Liver (tissue), 8 donors: ENCODE measurements at regions not wholly inside any gene's neighbourhood (a gene's known extent, or its start where the extent isn't known, plus 50 kb on each side); places are given as distances from the start of the nearest gene placed in this dataset.

Experiments used
- DNase-seq: peaks from one replicate; pipeline ENCODE4 v3.0.0-alpha.2; 2017; ENCODE audit warnings: low spot score
- H3K27ac ChIP-seq, 2 donors: one replicate each; pipeline ENCODE4 v1.7.0; 2013; ENCODE audit warnings: inconsistent platforms in 2 of 2, low read length in 2 of 2, control low read depth in 1 of 2, low read depth in 1 of 2, mild to moderate bottlenecking in 1 of 2
- H3K27me3 ChIP-seq, 4 donors: one replicate each; pipeline versions ENCODE4 v1.6.1 to v1.7.0; 2013; ENCODE audit warnings: low read length in 3 of 4, inconsistent platforms in 1 of 4, mild to moderate bottlenecking in 1 of 4, moderate library complexity in 1 of 4; ENCODE audit not compliant: control insufficient read depth in 4 of 4, insufficient read depth in 4 of 4
- H3K36me3 ChIP-seq, 4 donors: one replicate each; pipeline versions ENCODE4 v1.6.1 to v1.7.0; 2013; ENCODE audit warnings: low read length in 3 of 4, mild to moderate bottlenecking in 3 of 4, low read depth in 1 of 4, moderate library complexity in 1 of 4; ENCODE audit not compliant: control insufficient read depth in 4 of 4, insufficient read depth in 3 of 4
- H3K4me1 ChIP-seq, 4 donors: one replicate each; pipeline versions ENCODE4 v1.6.1 to v1.7.0; 2013; ENCODE audit warnings: low read length in 3 of 4, mild to moderate bottlenecking in 3 of 4, moderate library complexity in 1 of 4; ENCODE audit not compliant: control insufficient read depth in 4 of 4, insufficient read depth in 4 of 4
- H3K4me3 ChIP-seq, 3 donors: one replicate each; pipeline versions ENCODE4 v1.6.1 to v1.7.0; 2013; ENCODE audit warnings: low read length in 3 of 3, control low read depth in 1 of 3, low read depth in 1 of 3, mild to moderate bottlenecking in 1 of 3
- H3K9ac ChIP-seq, 2 donors: one replicate each; pipeline ENCODE4 v1.7.0; 2013; ENCODE audit warnings: low read length in 2 of 2, mild to moderate bottlenecking in 2 of 2, moderate library complexity in 2 of 2, control low read depth in 1 of 2, low read depth in 1 of 2
- H3K9me3 ChIP-seq, 4 donors: one replicate each; pipeline versions ENCODE4 v1.6.1 to v1.7.0; 2013; ENCODE audit warnings: low read length in 3 of 4; ENCODE audit not compliant: control insufficient read depth in 4 of 4
- CTCF ChIP-seq: fragments of 150-350 bp; IDR thresholded peaks from 2 replicates; pipeline ENCODE4 v1.5.1; 2017; ENCODE audit warnings: improper control_type of control experiment, low read depth, low read length; ENCODE audit not compliant: missing input control
- EGR1 ChIP-seq, 2 donors: IDR thresholded peaks; 2 replicates each; pipeline ENCODE4 v1.6.1; 2016 to 2018; ENCODE audit warnings: antibody characterized with exemption in 2 of 2, low read depth in 2 of 2
- FOXA1 ChIP-seq: IDR thresholded peaks from 2 replicates; pipeline ENCODE4 v1.6.1; 2016; ENCODE audit warnings: antibody characterized with exemption
- FOXA2 ChIP-seq: IDR thresholded peaks from 2 replicates; pipeline ENCODE4 v1.6.1; 2016; ENCODE audit warnings: antibody characterized with exemption
- GABPA ChIP-seq, 2 donors: IDR thresholded peaks in 1 of 2; conservative IDR thresholded peaks in 1 of 2; 2 replicates each; pipeline ENCODE4 v1.6.1; 2016; ENCODE audit warnings: antibody characterized with exemption in 2 of 2, mild to moderate bottlenecking in 1 of 2, moderate library complexity in 1 of 2
- HNF4A ChIP-seq, 2 donors: conservative IDR thresholded peaks; 2 replicates each; pipeline ENCODE4 v1.6.1; 2016; ENCODE audit warnings: antibody characterized with exemption in 2 of 2, mild to moderate bottlenecking in 2 of 2
- HNF4G ChIP-seq: IDR thresholded peaks from 2 replicates; pipeline ENCODE4 v1.6.1; 2016; ENCODE audit warnings: antibody characterized with exemption
- JUND ChIP-seq, 2 donors: IDR thresholded peaks; 2 replicates each; pipeline ENCODE4 v1.6.1; 2016; ENCODE audit warnings: antibody characterized with exemption in 2 of 2
- NR2F2 ChIP-seq: IDR thresholded peaks from 2 replicates; pipeline ENCODE4 v1.6.1; 2016; ENCODE audit warnings: antibody characterized with exemption
- RAD21 ChIP-seq, 2 donors: IDR thresholded peaks; 2 replicates each; pipeline ENCODE4 v1.6.1; 2016; ENCODE audit warnings: antibody characterized with exemption in 2 of 2, mild to moderate bottlenecking in 2 of 2
- REST ChIP-seq: IDR thresholded peaks from 2 replicates; pipeline ENCODE4 v1.6.1; 2016; ENCODE audit warnings: antibody characterized with exemption, mild to moderate bottlenecking
- RXRA ChIP-seq, 2 donors: IDR thresholded peaks; 2 replicates each; pipeline ENCODE4 v1.6.1; 2017 to 2018; ENCODE audit warnings: antibody characterized with exemption in 2 of 2, mild to moderate bottlenecking in 1 of 2
- SP1 ChIP-seq: IDR thresholded peaks from 2 replicates; pipeline ENCODE4 v1.6.1; 2018; ENCODE audit warnings: antibody characterized with exemption, mild to moderate bottlenecking
- TAF1 ChIP-seq: conservative IDR thresholded peaks from 2 replicates; pipeline ENCODE4 v1.6.1; 2016; ENCODE audit warnings: antibody characterized with exemption, mild to moderate bottlenecking
- YY1 ChIP-seq: IDR thresholded peaks from 2 replicates; pipeline ENCODE4 v1.6.1; 2016; ENCODE audit warnings: antibody characterized with exemption, mild to moderate bottlenecking
- WGBS: extraction: QIAGEN DNeasy Blood & Tissue Kit; methylation state at CpG from one replicate; pipeline ENCODE4 v1.1.7; 2013; 5-methylcytosine and 5-hydroxymethylcytosine counted together
- TF ChIP-seq, protein P1 (sequence below): IDR thresholded peaks from 2 replicates; pipeline ENCODE4 v1.6.1; 2016; ENCODE audit warnings: antibody characterized with exemption
- TF ChIP-seq, protein P2 (sequence below): IDR thresholded peaks from 2 replicates; pipeline ENCODE4 v1.6.1; 2016; ENCODE audit warnings: antibody characterized with exemption
- TF ChIP-seq, protein P3 (sequence below): IDR thresholded peaks from 2 replicates; pipeline ENCODE4 v1.6.1; 2016; ENCODE audit warnings: antibody characterized with exemption
- donor health status: healthy.
- donor health status: healthy.
- donor health status: healthy.
- donor health status: healthy.
- donor health status: healthy.

GRCh38 chr10:121154846-121155245, 303.7 kb downstream of the WDR11 start (continued):
- no peak for TF ChIP-seq REST
- TF ChIP-seq FOXA1: no peak
- no peak for TF ChIP-seq TAF1
- TF ChIP-seq RXRA (IDR thresholded peaks at IDR 0.05): no peak
- TF ChIP-seq YY1: no peak

- Histone ChIP-seq H3K9me3 (peaks cover 0 to 2% (median 0%) of the 10 kb centered on the region in 4 donors), H3K9ac (no peak overlapping the region), H3K4me3 (no peak overlapping the region), H3K27ac (no peak overlapping the region), H3K27me3 (no peaks in the 10 kb centered on the region), H3K4me1 (peaks cover 0 to 10% (median 8%) of the 10 kb centered on the region in 4 donors), H3K36me3 (no peaks in the 10 kb centered on the region)
- TF ChIP-seq CTCF: no peak
- peak; percentile 34 to 53 for TF ChIP-seq RAD21 (IDR thresholded peaks at IDR 0.05)
- peak in 1 of 2 donors; percentile 48 for TF ChIP-seq RXRA (IDR thresholded peaks at IDR 0.05)
- peak; percentile 54 for TF ChIP-seq HNF4G
- no peak for TF ChIP-seq NR2F2
- TF ChIP-seq, protein P1, sequence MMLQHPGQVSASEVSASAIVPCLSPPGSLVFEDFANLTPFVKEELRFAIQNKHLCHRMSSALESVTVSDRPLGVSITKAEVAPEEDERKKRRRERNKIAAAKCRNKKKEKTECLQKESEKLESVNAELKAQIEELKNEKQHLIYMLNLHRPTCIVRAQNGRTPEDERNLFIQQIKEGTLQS: no peak
- TF ChIP-seq SP1: no peak
- TF ChIP-seq YY1: no peak
- TF ChIP-seq EGR1 (IDR thresholded peaks at IDR 0.05; ENCODE audit: low read depth in 2 of 2): no peak
- peak; percentile 88 for TF ChIP-seq HNF4A (conservative IDR thresholded peaks at IDR 0.05)
- no peak for TF ChIP-seq TAF1
- peak; percentile 37 for TF ChIP-seq REST
- TF ChIP-seq, protein P2, sequence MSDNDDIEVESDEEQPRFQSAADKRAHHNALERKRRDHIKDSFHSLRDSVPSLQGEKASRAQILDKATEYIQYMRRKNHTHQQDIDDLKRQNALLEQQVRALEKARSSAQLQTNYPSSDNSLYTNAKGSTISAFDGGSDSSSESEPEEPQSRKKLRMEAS: no peak
- peak; percentile 87 for TF ChIP-seq FOXA1
- no peak for TF ChIP-seq GABPA (IDR thresholded peaks at IDR 0.05 in 1 of 2, conservative IDR thresholded peaks at IDR 0.05 in 1 of 2)
- peak; percentile 95 for TF ChIP-seq FOXA2
- TF ChIP-seq, protein P3, sequence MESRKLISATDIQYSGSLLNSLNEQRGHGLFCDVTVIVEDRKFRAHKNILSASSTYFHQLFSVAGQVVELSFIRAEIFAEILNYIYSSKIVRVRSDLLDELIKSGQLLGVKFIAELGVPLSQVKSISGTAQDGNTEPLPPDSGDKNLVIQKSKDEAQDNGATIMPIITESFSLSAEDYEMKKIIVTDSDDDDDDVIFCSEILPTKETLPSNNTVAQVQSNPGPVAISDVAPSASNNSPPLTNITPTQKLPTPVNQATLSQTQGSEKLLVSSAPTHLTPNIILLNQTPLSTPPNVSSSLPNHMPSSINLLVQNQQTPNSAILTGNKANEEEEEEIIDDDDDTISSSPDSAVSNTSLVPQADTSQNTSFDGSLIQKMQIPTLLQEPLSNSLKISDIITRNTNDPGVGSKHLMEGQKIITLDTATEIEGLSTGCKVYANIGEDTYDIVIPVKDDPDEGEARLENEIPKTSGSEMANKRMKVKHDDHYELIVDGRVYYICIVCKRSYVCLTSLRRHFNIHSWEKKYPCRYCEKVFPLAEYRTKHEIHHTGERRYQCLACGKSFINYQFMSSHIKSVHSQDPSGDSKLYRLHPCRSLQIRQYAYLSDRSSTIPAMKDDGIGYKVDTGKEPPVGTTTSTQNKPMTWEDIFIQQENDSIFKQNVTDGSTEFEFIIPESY: no peak
- TF ChIP-seq JUND (IDR thresholded peaks at IDR 0.05): no peak
- peak; percentile 51 for DNase-seq
- 20% methylated on average over 5 of the region's 5 CpGs for WGBS
Measured at GRCh38 chr10:121155742-121156474, 304.7 kb downstream of the WDR11 start.
